ENCODE measurements at regions not wholly inside any gene's neighbourhood (a gene's known extent, or its start where the extent isn't known, plus 50 kb on each side); places are given as distances from the start of the nearest gene placed in this dataset.

DNA sequence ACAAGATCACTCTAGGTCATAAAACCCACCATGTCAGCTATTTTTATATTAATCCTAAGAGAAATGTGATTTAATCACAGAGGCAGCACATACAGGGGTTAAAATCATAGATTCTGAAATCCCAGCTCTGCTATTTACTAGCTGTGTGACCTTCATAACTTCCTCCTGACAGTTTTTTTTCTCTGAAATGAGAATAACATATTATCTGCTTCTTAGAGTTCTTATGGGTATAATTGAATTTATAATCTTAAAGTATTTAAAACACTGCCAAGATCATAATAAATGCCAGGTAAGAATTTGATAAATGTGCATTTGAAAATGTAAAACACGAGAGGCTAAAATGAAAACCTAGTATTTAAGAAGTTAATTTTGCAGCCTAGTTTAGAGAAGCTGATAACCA, 722.9 kb downstream of the SLITRK6 start:
- TF ChIP-seq CTCF (IDR thresholded peaks at IDR 0.05) (no peak), EZH2phosphoT487 (IDR thresholded peaks at IDR 0.05) (no peak)
